Breast epithelium (tissue), 3 donors: ENCODE measurements at regions not wholly inside any gene's neighbourhood (a gene's known extent, or its start where the extent isn't known, plus 50 kb on each side); places are given as distances from the start of the nearest gene placed in this dataset.

Source experiments
- CTCF ChIP-seq, 3 donors: fragments of 450-650 bp; IDR thresholded peaks; one replicate each; pipeline ENCODE4 v1.5.1; 2016 to 2017; ENCODE audit warnings: antibody characterized with exemption in 3 of 3, mild to moderate bottlenecking in 3 of 3, moderate library complexity in 3 of 3
- POLR2A ChIP-seq: fragments of 450-650 bp; IDR thresholded peaks from one replicate; pipeline ENCODE4 v1.6.1; 2016; ENCODE audit warnings: antibody characterized with exemption, mild to moderate bottlenecking, moderate library complexity

GRCh38 chr4:181770971-181771370 is 472.2 kb upstream of the TENM3 start:
- TF ChIP-seq CTCF (IDR thresholded peaks at IDR 0.05) (no peak), POLR2A (no peak)
